H9 (cell line): ENCODE measurements at regions not wholly inside any gene's neighbourhood (a gene's known extent, or its start where the extent isn't known, plus 50 kb on each side); places are given as distances from the start of the nearest gene placed in this dataset.

Source experiments
- DNase-seq: peaks from one replicate; pipeline ENCODE4 v3.0.0-alpha.2; 2017
- H2AFZ ChIP-seq: one replicate; pipeline ENCODE4 v1.6.1; 2013; ENCODE audit warnings: mild to moderate bottlenecking, low read length, control low read depth, moderate library complexity
- H2AK5ac ChIP-seq: 2 replicates; pipeline ENCODE4 v1.6.1; 2013; ENCODE audit warnings: low read length, control low read depth, mixed read lengths; ENCODE audit not compliant: insufficient read length
- H2BK120ac ChIP-seq: one replicate; pipeline ENCODE4 v1.6.1; 2013; ENCODE audit warnings: low read depth, mild to moderate bottlenecking, low read length, control low read depth, inconsistent platforms; ENCODE audit not compliant: poor library complexity, severe bottlenecking
- H2BK12ac ChIP-seq: 2 replicates; pipeline ENCODE4 v1.6.1; 2013; ENCODE audit warnings: low read length, control low read depth, mixed read lengths, low read depth; ENCODE audit not compliant: insufficient read length
- H2BK15ac ChIP-seq: 2 replicates; pipeline ENCODE4 v1.6.1; 2013; ENCODE audit warnings: low read depth, low read length, control low read depth
- H2BK20ac ChIP-seq: one replicate; pipeline ENCODE4 v1.6.1; 2013; ENCODE audit warnings: low read depth, mild to moderate bottlenecking, low read length, control low read depth, inconsistent platforms; ENCODE audit not compliant: poor library complexity, severe bottlenecking
- H2BK5ac ChIP-seq: 2 replicates; pipeline ENCODE4 v1.6.1; 2013; ENCODE audit warnings: low read length, control low read depth, mixed read lengths; ENCODE audit not compliant: insufficient read length
- H3K14ac ChIP-seq: 2 replicates; pipeline ENCODE4 v1.6.1; 2013; ENCODE audit warnings: low read length, control low read depth; ENCODE audit not compliant: insufficient read depth
- H3K18ac ChIP-seq: 2 replicates; pipeline ENCODE4 v1.6.1; 2013; ENCODE audit warnings: low read depth, mild to moderate bottlenecking, mixed read lengths, low read length, control low read depth; ENCODE audit not compliant: insufficient read length
- H3K23ac ChIP-seq: 2 replicates; pipeline ENCODE4 v1.6.1; 2013; ENCODE audit warnings: low read length, control low read depth, mixed read lengths, low read depth; ENCODE audit not compliant: insufficient read length
- H3K23me2 ChIP-seq: 2 replicates; pipeline ENCODE4 v1.6.1; 2013; ENCODE audit warnings: low read depth, mild to moderate bottlenecking, mixed read lengths, low read length, control low read depth; ENCODE audit not compliant: insufficient read length, poor library complexity, severe bottlenecking
- H3K27ac ChIP-seq: 2 replicates; pipeline ENCODE4 v1.5.1; 2013; ENCODE audit warnings: low read length, control low read depth, mixed read lengths, low read depth; ENCODE audit not compliant: insufficient read length
- H3K27me3 ChIP-seq: 2 replicates; pipeline ENCODE4 v1.6.1; 2013; ENCODE audit warnings: low read length, control low read depth, inconsistent platforms; ENCODE audit not compliant: insufficient read depth
- H3K4ac ChIP-seq: 2 replicates; pipeline ENCODE4 v1.6.1; 2013; ENCODE audit warnings: low read depth, mild to moderate bottlenecking, control low read depth, inconsistent platforms, low read length, moderate library complexity
- H3K4me1 ChIP-seq: 2 replicates; pipeline ENCODE4 v1.6.1; 2013; ENCODE audit warnings: low read length, control low read depth, inconsistent platforms; ENCODE audit not compliant: insufficient read depth
- H3K4me2 ChIP-seq: 2 replicates; pipeline ENCODE4 v1.6.1; 2013; ENCODE audit warnings: low read length, control low read depth, mixed read lengths; ENCODE audit not compliant: insufficient read length, insufficient read depth
- H3K56ac ChIP-seq: 2 replicates; pipeline ENCODE4 v1.6.1; 2013; ENCODE audit warnings: low read depth, mild to moderate bottlenecking, mixed read lengths, low read length, control low read depth; ENCODE audit not compliant: insufficient read length
- H3K79me1 ChIP-seq: 2 replicates; pipeline ENCODE4 v1.6.1; 2013; ENCODE audit warnings: low read depth, mild to moderate bottlenecking, moderate library complexity, low read length, control low read depth, inconsistent platforms; ENCODE audit not compliant: insufficient read depth, poor library complexity, severe bottlenecking
- H3K79me2 ChIP-seq: 2 replicates; pipeline ENCODE4 v1.6.1; 2013; ENCODE audit warnings: low read length, control low read depth, inconsistent platforms; ENCODE audit not compliant: insufficient read depth
- H3K9ac ChIP-seq: 2 replicates; pipeline ENCODE4 v1.6.1; 2013; ENCODE audit warnings: low read length, control low read depth, mixed read lengths; ENCODE audit not compliant: insufficient read length; ENCODE audit errors: extremely low read depth
- H3K9me3 ChIP-seq: one replicate; pipeline ENCODE4 v1.6.1; 2013; ENCODE audit warnings: low read depth, low read length, inconsistent platforms; ENCODE audit not compliant: control insufficient read depth
- H3T11ph ChIP-seq: one replicate; pipeline ENCODE4 v1.6.1; 2013; ENCODE audit warnings: mild to moderate bottlenecking, low read length, control low read depth, inconsistent platforms
- H4K20me1 ChIP-seq: one replicate; pipeline ENCODE4 v1.6.1; 2013; ENCODE audit not compliant: control insufficient read depth, insufficient read length, insufficient read depth
- H4K5ac ChIP-seq: 2 replicates; pipeline ENCODE4 v1.6.1; 2013; ENCODE audit warnings: low read depth, mild to moderate bottlenecking, mixed read lengths, low read length, control low read depth; ENCODE audit not compliant: insufficient read length
- H4K8ac ChIP-seq: replicated peaks from 2 replicates; pipeline ENCODE4 v1.6.1; 2013; ENCODE audit warnings: low read length, control low read depth, mixed read lengths, low read depth; ENCODE audit not compliant: insufficient read length
- H4K91ac ChIP-seq: 2 replicates; pipeline ENCODE4 v1.6.1; 2013; ENCODE audit warnings: low read depth, mild to moderate bottlenecking, moderate library complexity, mixed read lengths, low read length, control low read depth; ENCODE audit not compliant: insufficient read length
- H3K27ac Mint-ChIP-seq, 3 experiments: 2 replicates in 2 of 3; 3 replicates in 1 of 3; pipeline ENCODE4 v1.8.0; 2020 to 2021; ENCODE audit warnings: mixed read lengths in 3 of 3, mild to moderate bottlenecking in 1 of 3, moderate library complexity in 1 of 3
- H3K27me3 Mint-ChIP-seq: 2 replicates; pipeline ENCODE4 v1.8.0; 2021; ENCODE audit warnings: low read depth, mild to moderate bottlenecking, moderate library complexity, mixed read lengths
- H3K36me3 Mint-ChIP-seq, 3 experiments: 2 replicates in 2 of 3; 3 replicates in 1 of 3; pipeline ENCODE4 v1.8.0; 2020 to 2021; ENCODE audit warnings: low read depth in 3 of 3, mixed read lengths in 3 of 3; ENCODE audit not compliant: insufficient read depth in 1 of 3
- H3K4me1 Mint-ChIP-seq, 2 experiments: 2 replicates each; pipeline ENCODE4 v1.8.0; 2020; ENCODE audit warnings: mixed read lengths in 2 of 2
- H3K4me3 Mint-ChIP-seq, 2 experiments: 2 replicates in 1 of 2; 3 replicates in 1 of 2; pipeline ENCODE4 v1.8.0; 2020 to 2021; ENCODE audit warnings: mild to moderate bottlenecking in 2 of 2, mixed read lengths in 2 of 2, moderate library complexity in 1 of 2
- H3K9me3 Mint-ChIP-seq, 2 experiments: 2 replicates in 1 of 2; 3 replicates in 1 of 2; pipeline ENCODE4 v1.8.0; 2020; ENCODE audit warnings: mild to moderate bottlenecking in 2 of 2, mixed read lengths in 2 of 2, moderate library complexity in 1 of 2
- CTCF ChIP-seq: fragments of 200-600 bp; sonication (generic); conservative IDR thresholded peaks from 3 replicates; pipeline ENCODE4 v1.8.0; 2021; ENCODE audit warnings: antibody characterized with exemption, mild to moderate bottlenecking
- WGBS: extraction: QIAGEN DNeasy Blood & Tissue Kit; methylation state at CpG from one replicate; pipeline ENCODE4 v1.1.7; 2013; ENCODE audit warnings: missing lambda C conversion rate, low lambda C conversion rate, mixed read lengths; ENCODE audit not compliant: insufficient read length; ENCODE audit errors: extremely low coverage; 5-methylcytosine and 5-hydroxymethylcytosine counted together

- Mint-ChIP-seq H3K4me1 (0 out of 4 replicates have a peak, but pooled peaks cover 0 to 5% of the 10 kb centered on the region in 2 experiments), H3K27ac (no peak overlapping the region), H3K36me3 (no peaks in the 10 kb centered on the region), H3K9me3 (no peaks in the 10 kb centered on the region), H3K4me3 (no peak overlapping the region), H3K27me3 (peaks cover 8% of the 10 kb centered on the region; the same call in 1 of the 2 replicates)
- DNase-seq = no peak
- H3K18ac ChIP-seq = no peak overlapping the region
- H2BK120ac ChIP-seq = no peak overlapping the region
- H2AK5ac ChIP-seq = no peak overlapping the region
- H3T11ph ChIP-seq = no peak overlapping the region
- no peaks in the 10 kb centered on the region for H3K79me2 ChIP-seq
- H3K9me3 ChIP-seq = no peaks in the 10 kb centered on the region
- no peaks in the 10 kb centered on the region for H3K4me1 ChIP-seq
- H2BK15ac ChIP-seq = no peak overlapping the region
- no peak overlapping the region for H3K23ac ChIP-seq
- no peaks in the 10 kb centered on the region for H3K79me1 ChIP-seq
- no peak overlapping the region for H3K14ac ChIP-seq
- no peaks in the 10 kb centered on the region for H4K20me1 ChIP-seq
- H3K9ac ChIP-seq = no peak overlapping the region
- no peak overlapping the region for H2BK12ac ChIP-seq
- H4K5ac ChIP-seq = no peak overlapping the region
- no peak overlapping the region for H2BK20ac ChIP-seq
- no peak overlapping the region for H3K27ac ChIP-seq
- no peak overlapping the region for H2BK5ac ChIP-seq
- no peak for TF ChIP-seq CTCF
- no peak overlapping the region for H4K8ac ChIP-seq
- no peaks in the 10 kb centered on the region for H3K27me3 ChIP-seq
- H3K4me2 ChIP-seq = no peak overlapping the region
- H3K4ac ChIP-seq = no peak overlapping the region
- H3K23me2 ChIP-seq = no peaks in the 10 kb centered on the region
- no peak overlapping the region for H2AFZ ChIP-seq
- H4K91ac ChIP-seq = no peak overlapping the region
- no peak overlapping the region for H3K56ac ChIP-seq
- no CpG with 5 or more reads among the region's 6 CpGs for WGBS
Observed at GRCh38 chr11:32184041-32184722, 93.3 kb downstream of the RCN1 start.
